Spleen (tissue), 11 donors: ENCODE measurements at regions not wholly inside any gene's neighbourhood (a gene's known extent, or its start where the extent isn't known, plus 50 kb on each side); places are given as distances from the start of the nearest gene placed in this dataset.

Experiments used
- DNase-seq: peaks from one replicate; pipeline ENCODE4 v3.0.0-alpha.2; 2020
- H3K27ac ChIP-seq, 8 donors: fragments of 200-600 bp; sonication (generic) in 7 of 8; 1 replicate in 4 of 8; 2 replicates in 4 of 8; pipeline versions ENCODE4 v1.5.0 to v1.8.0; 2016 to 2021; ENCODE audit warnings: inconsistent platforms in 4 of 8, mild to moderate bottlenecking in 4 of 8, moderate library complexity in 1 of 8
- H3K27me3 ChIP-seq, 7 donors: fragments of 200-600 bp; sonication (generic) in 6 of 7; replicated peaks in 1 of 7; 1 replicate in 4 of 7; 2 replicates in 3 of 7; pipeline versions ENCODE4 v1.5.0 to v1.8.0; 2016 to 2021; ENCODE audit warnings: inconsistent platforms in 3 of 7, mild to moderate bottlenecking in 1 of 7
- H3K36me3 ChIP-seq, 6 donors: fragments of 200-600 bp; sonication (generic) in 5 of 6; 1 replicate in 4 of 6; 2 replicates in 2 of 6; pipeline versions ENCODE4 v1.5.0 to v1.8.0; 2016 to 2021; ENCODE audit warnings: inconsistent platforms in 2 of 6
- H3K4me1 ChIP-seq, 6 donors: fragments of 200-600 bp; sonication (generic) in 5 of 6; 1 replicate in 3 of 6; 2 replicates in 3 of 6; pipeline versions ENCODE4 v1.5.0 to v1.8.0; 2016 to 2021; ENCODE audit warnings: inconsistent platforms in 3 of 6
- H3K4me3 ChIP-seq, 8 donors: fragments of 200-600 bp; sonication (generic) in 7 of 8; 1 replicate in 4 of 8; 2 replicates in 4 of 8; pipeline versions ENCODE4 v1.5.0 to v1.8.0; 2016 to 2021; ENCODE audit warnings: inconsistent platforms in 4 of 8, mild to moderate bottlenecking in 4 of 8, moderate library complexity in 2 of 8
- H3K9me3 ChIP-seq, 8 donors: fragments of 200-600 bp; sonication (generic) in 7 of 8; 1 replicate in 4 of 8; 2 replicates in 4 of 8; pipeline versions ENCODE4 v1.5.0 to v1.8.0; 2016 to 2021; ENCODE audit warnings: inconsistent platforms in 4 of 8
- CTCF ChIP-seq, 11 experiments: fragments of 200-600 bp in 7 of 11; fragments of 450-650 bp in 4 of 11; sonication (generic) in 4 of 11; IDR thresholded peaks in 8 of 11; conservative IDR thresholded peaks in 3 of 11; 1 replicate in 7 of 11; 2 replicates in 4 of 11; pipeline versions ENCODE4 v1.4.0 to v1.8.0; 2016 to 2021; ENCODE audit warnings: antibody characterized with exemption in 11 of 11, inconsistent platforms in 4 of 11, mild to moderate bottlenecking in 1 of 11
- POLR2A ChIP-seq, 3 donors: fragments of 450-650 bp; IDR thresholded peaks; one replicate each; pipeline ENCODE4 v1.5.1; 2017; ENCODE audit warnings: antibody characterized with exemption in 3 of 3, mild to moderate bottlenecking in 1 of 3
- POLR2AphosphoS5 ChIP-seq, 3 donors: sonication (generic); formaldehyde crosslinking; IDR thresholded peaks; one replicate each; pipeline ENCODE4 v1.5.1; 2017; ENCODE audit warnings: antibody characterized with exemption in 3 of 3
- WGBS, 5 donors: extraction: QIAGEN DNeasy Blood & Tissue Kit in 3 of 5; methylation state at CpG; one replicate each; pipeline versions ENCODE4 v1.1.5 to v1.1.7; 2013 to 2018; 5-methylcytosine and 5-hydroxymethylcytosine counted together
- intact Hi-C: fragments of 100-400 bp; cut with DNase I; formaldehyde crosslinking; loops from one replicate; pipeline ENCODE4 v1.15.0; 2023; ENCODE audit warnings: low total_unique reads
- donor health status: healthy with polysubstance abuse.
- donor health status: DM: no; HTN: no; CAD: no; lungs with moderate emphysema.
- donor health status: DM: no; HTN: no; CAD: no.
- donor health status: Bipolar disorder and iron deficiency.
- donor health status: healthy.
- donor health status: DM: no; HTN: no; CAD: no.
- donor health status: DM: yes; HTN: yes; CAD: no.

- no peak overlapping the region for H3K4me3 ChIP-seq
- H3K9me3 ChIP-seq, result no peaks in the 10 kb centered on the region
- intact Hi-C loops, result no loop called here
- DNase-seq, result no peak
- no peaks in the 10 kb centered on the region for H3K27me3 ChIP-seq
- TF ChIP-seq POLR2A (IDR thresholded peaks at IDR 0.05), result no peak
- no peak for TF ChIP-seq CTCF (IDR thresholded peaks at IDR 0.05 in 8 of 11, conservative IDR thresholded peaks at IDR 0.05 in 3 of 11)
- no peak for TF ChIP-seq POLR2AphosphoS5 (IDR thresholded peaks at IDR 0.05)
- H3K27ac ChIP-seq, result no peak overlapping the region
- peaks cover 0 to 5% (median 0%) of the 10 kb centered on the region in 6 donors for H3K4me1 ChIP-seq
- 71 to 85% (median 79%) methylated on average over 14 of the region's 14 CpGs for WGBS, 5 donors
- H3K36me3 ChIP-seq, result no peaks in the 10 kb centered on the region
Measured at GRCh38 chr14:85241022-85241855, 288.7 kb upstream of the FLRT2 start.

GRCh38 chr14:85242666-85243065 is 287.3 kb upstream of the FLRT2 start:
- 63 to 82% (median 75%) methylated on average over 4 of the region's 4 CpGs for WGBS, 5 donors
- Histone ChIP-seq H3K36me3 (no peaks in the 10 kb centered on the region), H3K4me3 (no peak overlapping the region)

GRCh38 chr14:85243321-85243720 is 286.6 kb upstream of the FLRT2 start:
- WGBS, 5 donors, result 58 to 85% (median 71%) methylated on average over 1 of the region's 1 CpG
- TF ChIP-seq CTCF (IDR thresholded peaks at IDR 0.05 in 8 of 11, conservative IDR thresholded peaks at IDR 0.05 in 3 of 11), result no peak
- TF ChIP-seq POLR2AphosphoS5 (IDR thresholded peaks at IDR 0.05), result no peak
- TF ChIP-seq POLR2A (IDR thresholded peaks at IDR 0.05), result no peak

More at GRCh38 chr14:85242666-85243065, 287.3 kb upstream of the FLRT2 start:
- DNase-seq, result no peak
- no peak for TF ChIP-seq POLR2A (IDR thresholded peaks at IDR 0.05)
- TF ChIP-seq POLR2AphosphoS5 (IDR thresholded peaks at IDR 0.05), result no peak
- TF ChIP-seq CTCF (IDR thresholded peaks at IDR 0.05 in 8 of 11, conservative IDR thresholded peaks at IDR 0.05 in 3 of 11), result no peak
- Histone ChIP-seq H3K4me1 (peaks cover 0 to 5% (median 0%) of the 10 kb centered on the region in 6 donors), H3K9me3 (no peaks in the 10 kb centered on the region), H3K27me3 (no peaks in the 10 kb centered on the region), H3K27ac (no peak overlapping the region)
- intact Hi-C loops, result no loop called here

GRCh38 chr14:85247071-85247470 is 282.9 kb upstream of the FLRT2 start:
- Histone ChIP-seq H3K36me3 (no peaks in the 10 kb centered on the region), H3K4me1 (no peaks in the 10 kb centered on the region), H3K27ac (no peak overlapping the region), H3K27me3 (no peaks in the 10 kb centered on the region), H3K9me3 (peaks cover 0 to 4% (median 0%) of the 10 kb centered on the region in 8 donors), H3K4me3 (no peak overlapping the region)
- WGBS, 5 donors, result 89 to 93% (median 90%) methylated on average over 3 of the region's 3 CpGs
- DNase-seq, result no peak
- intact Hi-C loops, result no loop called here
- TF ChIP-seq POLR2A (IDR thresholded peaks at IDR 0.05) (no peak), CTCF (IDR thresholded peaks at IDR 0.05 in 8 of 11, conservative IDR thresholded peaks at IDR 0.05 in 3 of 11) (no peak), POLR2AphosphoS5 (IDR thresholded peaks at IDR 0.05) (no peak)

More at GRCh38 chr14:85243321-85243720, 286.6 kb upstream of the FLRT2 start:
- peaks cover 0 to 4% (median 0%) of the 10 kb centered on the region in 8 donors for H3K9me3 ChIP-seq
- no peak overlapping the region for H3K27ac ChIP-seq
- no peaks in the 10 kb centered on the region for H3K36me3 ChIP-seq
- no peak for DNase-seq
- no peak overlapping the region for H3K4me3 ChIP-seq
- H3K27me3 ChIP-seq, result no peaks in the 10 kb centered on the region
- H3K4me1 ChIP-seq, result peaks cover 0 to 5% (median 0%) of the 10 kb centered on the region in 6 donors
- intact Hi-C loops, result no loop called here
